IMR-90 (cell line): ENCODE measurements at regions not wholly inside any gene's neighbourhood (a gene's known extent, or its start where the extent isn't known, plus 50 kb on each side); places are given as distances from the start of the nearest gene placed in this dataset.

ENCODE experiments used
- ATAC-seq: fragments of 200-7000 bp; cut with Tn5 transposase; 2 replicates; pipeline ENCODE4 v1.9.1; 2020; ENCODE audit warnings: low read depth, mild to moderate bottlenecking, moderate library complexity
- BruUV-seq: library from RNA; stranded (reverse); fragments of 400-500 nt; replicated peaks from 2 replicates; lab custom pipeline; 2021; lab: Mats Ljungman, UMichigan
- CTCF ChIA-PET: fragments of 300-600 bp; formaldehyde crosslinking; extraction: SDS; loops from one replicate; lab custom pipeline; 2021; ENCODE audit warnings: antibody characterized with exemption; lab: Yijun Ruan, JAX
- POLR2A ChIA-PET: fragments of 300-600 bp; sonication (Branson Sonifier 250); formaldehyde crosslinking; loops from one replicate; lab custom pipeline; 2022; ENCODE audit warnings: antibody characterized with exemption; ENCODE audit not compliant: unreplicated experiment; lab: Charles Lee
- DNase-seq: peaks from one replicate; pipeline ENCODE4 v3.0.0; 2013
- H2AFZ ChIP-seq: replicated peaks from 2 replicates; pipeline ENCODE3; 2013; ENCODE audit warnings: low read length, mild to moderate bottlenecking; ENCODE audit not compliant: poor library complexity
- H2AK5ac ChIP-seq: 2 replicates; pipeline ENCODE4 v1.6.1; 2013; ENCODE audit warnings: low read depth, low read length, inconsistent platforms
- H2AK9ac ChIP-seq: replicated peaks from 2 replicates; pipeline ENCODE3; 2013; ENCODE audit warnings: mild to moderate bottlenecking, low read depth, low read length, moderate library complexity; ENCODE audit not compliant: poor library complexity
- H2BK120ac ChIP-seq: 2 replicates; pipeline ENCODE4 v1.6.1; 2013; ENCODE audit warnings: low read depth, low read length, inconsistent platforms
- H2BK15ac ChIP-seq: 3 replicates; pipeline ENCODE4 v1.6.1; 2013; ENCODE audit warnings: low read depth, low read length, inconsistent platforms
- H2BK20ac ChIP-seq: 2 replicates; pipeline ENCODE4 v1.6.1; 2013; ENCODE audit warnings: low read depth, mild to moderate bottlenecking, inconsistent platforms, low read length, moderate library complexity
- H2BK5ac ChIP-seq: 2 replicates; pipeline ENCODE4 v1.6.1; 2013; ENCODE audit warnings: mild to moderate bottlenecking, low read depth, low read length, inconsistent platforms; ENCODE audit not compliant: poor library complexity, severe bottlenecking
- H3K14ac ChIP-seq: replicated peaks from 2 replicates; pipeline ENCODE4 v1.6.1; 2013; ENCODE audit warnings: low read depth, low read length, inconsistent platforms
- H3K18ac ChIP-seq: 2 replicates; pipeline ENCODE4 v1.6.1; 2013; ENCODE audit warnings: low read depth, low read length, control low read depth
- H3K23ac ChIP-seq: 2 replicates; pipeline ENCODE4 v1.6.1; 2013; ENCODE audit warnings: low read depth, low read length, inconsistent platforms
- H3K27ac ChIP-seq: 2 replicates; pipeline ENCODE4 v1.5.1; 2013; ENCODE audit warnings: mild to moderate bottlenecking, control low read depth, low read length; ENCODE audit not compliant: insufficient read depth
- H3K27me3 ChIP-seq: 2 replicates; pipeline ENCODE4 v1.6.1; 2013; ENCODE audit warnings: low read length; ENCODE audit not compliant: control insufficient read depth, insufficient read depth
- H3K36me3 ChIP-seq: 2 replicates; pipeline ENCODE4 v1.6.1; 2013; ENCODE audit warnings: low read length, mixed read lengths; ENCODE audit not compliant: control insufficient read depth, insufficient read depth
- H3K4ac ChIP-seq: 2 replicates; pipeline ENCODE4 v1.6.1; 2013; ENCODE audit warnings: low read depth, low read length, inconsistent platforms
- H3K4me1 ChIP-seq: 2 replicates; pipeline ENCODE4 v1.6.1; 2013; ENCODE audit warnings: low read length, mixed read lengths; ENCODE audit not compliant: control insufficient read depth, insufficient read depth
- H3K4me2 ChIP-seq: 2 replicates; pipeline ENCODE4 v1.6.1; 2013; ENCODE audit warnings: low read depth, mild to moderate bottlenecking, control low read depth, low read length, moderate library complexity
- H3K4me3 ChIP-seq: 2 replicates; pipeline ENCODE4 v1.5.1; 2013; ENCODE audit warnings: low read depth, mild to moderate bottlenecking, control low read depth, low read length, moderate library complexity; ENCODE audit not compliant: insufficient read depth
- H3K56ac ChIP-seq: 2 replicates; pipeline ENCODE4 v1.6.1; 2013; ENCODE audit warnings: low read length, inconsistent platforms; ENCODE audit not compliant: insufficient read depth; ENCODE audit errors: extremely low read depth
- H3K79me1 ChIP-seq, 2 experiments: 2 replicates each; pipeline ENCODE4 v1.6.1; 2013; ENCODE audit warnings: low read length in 2 of 2, inconsistent platforms in 1 of 2, low read depth in 1 of 2
- H3K9ac ChIP-seq: 2 replicates; pipeline ENCODE4 v1.6.1; 2013; ENCODE audit warnings: low read depth, low read length, control low read depth
- H3K9me1 ChIP-seq: 2 replicates; pipeline ENCODE4 v1.6.1; 2013; ENCODE audit warnings: low read length, inconsistent platforms; ENCODE audit not compliant: insufficient read depth
- H3K9me3 ChIP-seq: 2 replicates; pipeline ENCODE4 v1.6.1; 2013; ENCODE audit warnings: low read length; ENCODE audit not compliant: control insufficient read depth, insufficient read depth
- H4K20me1 ChIP-seq: 2 replicates; pipeline ENCODE4 v1.6.1; 2013; ENCODE audit warnings: low read length, inconsistent platforms; ENCODE audit not compliant: insufficient read depth
- H4K5ac ChIP-seq: 2 replicates; pipeline ENCODE4 v1.6.1; 2013; ENCODE audit warnings: mild to moderate bottlenecking, low read depth, low read length, control low read depth
- H4K8ac ChIP-seq, 2 experiments: 2 replicates each; pipeline ENCODE4 v1.6.1; 2013; ENCODE audit warnings: low read depth in 2 of 2, low read length in 2 of 2, control low read depth in 1 of 2, inconsistent platforms in 1 of 2
- H4K91ac ChIP-seq: 2 replicates; pipeline ENCODE4 v1.6.1; 2013; ENCODE audit warnings: low read depth, low read length, inconsistent platforms; ENCODE audit not compliant: insufficient read depth
- CEBPB ChIP-seq: IDR thresholded peaks from 2 replicates; pipeline ENCODE4 v1.6.1; 2012; ENCODE audit warnings: low read depth, low read length, improper control_type of control experiment
- CHD1 ChIP-seq: IDR thresholded peaks from 2 replicates; pipeline ENCODE4 v1.6.1; 2012; ENCODE audit warnings: low read depth, low read length, improper control_type of control experiment
- MAFK ChIP-seq: IDR thresholded peaks from 2 replicates; pipeline ENCODE4 v1.6.1; 2012; ENCODE audit warnings: low read depth, low read length, improper control_type of control experiment
- MXI1 ChIP-seq: IDR thresholded peaks from 2 replicates; pipeline ENCODE4 v1.6.1; 2012; ENCODE audit warnings: low read depth, mild to moderate bottlenecking, low read length, moderate library complexity, borderline replicate concordance
- POLR2A ChIP-seq: IDR thresholded peaks from 2 replicates; pipeline ENCODE4 v1.6.1; 2012; ENCODE audit warnings: mild to moderate bottlenecking, low read depth, low read length
- RCOR1 ChIP-seq: IDR thresholded peaks from 2 replicates; pipeline ENCODE4 v1.6.1; 2012; ENCODE audit warnings: mild to moderate bottlenecking, low read length, improper control_type of control experiment; ENCODE audit not compliant: insufficient replicate concordance
- RFX5 ChIP-seq: IDR thresholded peaks from 2 replicates; pipeline ENCODE4 v1.8.0; 2012; ENCODE audit warnings: low read depth, mild to moderate bottlenecking, low read length, moderate library complexity
- SMC3 ChIP-seq: fragments of 150-350 bp; IDR thresholded peaks from 2 replicates; pipeline ENCODE4 v1.6.1; 2016; ENCODE audit warnings: low read depth, mild to moderate bottlenecking, antibody characterized with exemption, low read length, moderate library complexity
- WGBS, 2 experiments: methylation state at CpG; one replicate each; pipeline versions ENCODE4 v1.1.5 to v1.1.7; 2013; ENCODE audit warnings: missing lambda C conversion rate in 2 of 2; ENCODE audit not compliant: insufficient read length in 1 of 2; ENCODE audit errors: extremely low coverage in 2 of 2; 5-methylcytosine and 5-hydroxymethylcytosine counted together
- dilution Hi-C: fragments of 300-500 bp; cut with HindIII; formaldehyde crosslinking; loops from one replicate; pipeline ENCODE4 v1.14.3; 2018; ENCODE audit warnings: low sequenced_read_pairs; ENCODE audit not compliant: unreplicated experiment
- in situ Hi-C: fragments of 300-500 bp; cut with MboI; formaldehyde crosslinking; loops from 3 replicates; pipeline ENCODE4 v1.14.3; 2019; ENCODE audit warnings: low sequenced_read_pairs, inconsistent platforms, mixed read lengths
- intact Hi-C: fragments of 100-400 bp; cut with micrococcal nuclease; formaldehyde crosslinking; loops from 2 replicates; pipeline ENCODE4 v1.10.0; 2022
- TF ChIP-seq, protein P1 (sequence below): conservative IDR thresholded peaks from 2 replicates; pipeline ENCODE4 v1.5.1; 2012; ENCODE audit warnings: mild to moderate bottlenecking, low read depth, low read length, improper control_type of control experiment

GRCh38 chr1:38392861-38393260, 346.3 kb upstream of the POU3F1 start:
- Histone ChIP-seq H3K9me3 (no peaks in the 10 kb centered on the region), H3K36me3 (no peaks in the 10 kb centered on the region), H2AK5ac (no peak overlapping the region), H4K5ac (no peak overlapping the region), H3K23ac (no peak overlapping the region), H3K4me3 (no peak overlapping the region), H2AFZ (no peak overlapping the region), H3K9me1 (no peaks in the 10 kb centered on the region), H2AK9ac (no peak overlapping the region), H3K56ac (no peak overlapping the region), H3K14ac (no peak overlapping the region), H3K27me3 (no peaks in the 10 kb centered on the region), H2BK120ac (no peak overlapping the region), H3K18ac (no peak overlapping the region), H2BK20ac (no peak overlapping the region), H3K4me2 (no peak overlapping the region), H2BK5ac (no peak overlapping the region), H4K91ac (no peak overlapping the region), H4K8ac (no peak overlapping the region), H3K27ac (no peak overlapping the region), H2BK15ac (no peak overlapping the region), H3K4me1 (no peaks in the 10 kb centered on the region), H3K4ac (no peak overlapping the region), H3K79me1 (no peaks in the 10 kb centered on the region), H3K9ac (no peak overlapping the region), H4K20me1 (no peaks in the 10 kb centered on the region)
- in situ Hi-C loops, result no loop called here
- no CpG with 5 or more reads among the region's 2 CpGs for WGBS, 2 experiments
- dilution Hi-C loops, result no loop called here
- ATAC-seq (no peak), DNase-seq (no peak)
- TF ChIP-seq MAFK (no peak), RCOR1 (no peak), CEBPB (no peak), CHD1 (no peak), SMC3 (no peak), MXI1 (no peak), RFX5 (no peak), POLR2A (no peak)
- TF ChIP-seq, protein P1, sequence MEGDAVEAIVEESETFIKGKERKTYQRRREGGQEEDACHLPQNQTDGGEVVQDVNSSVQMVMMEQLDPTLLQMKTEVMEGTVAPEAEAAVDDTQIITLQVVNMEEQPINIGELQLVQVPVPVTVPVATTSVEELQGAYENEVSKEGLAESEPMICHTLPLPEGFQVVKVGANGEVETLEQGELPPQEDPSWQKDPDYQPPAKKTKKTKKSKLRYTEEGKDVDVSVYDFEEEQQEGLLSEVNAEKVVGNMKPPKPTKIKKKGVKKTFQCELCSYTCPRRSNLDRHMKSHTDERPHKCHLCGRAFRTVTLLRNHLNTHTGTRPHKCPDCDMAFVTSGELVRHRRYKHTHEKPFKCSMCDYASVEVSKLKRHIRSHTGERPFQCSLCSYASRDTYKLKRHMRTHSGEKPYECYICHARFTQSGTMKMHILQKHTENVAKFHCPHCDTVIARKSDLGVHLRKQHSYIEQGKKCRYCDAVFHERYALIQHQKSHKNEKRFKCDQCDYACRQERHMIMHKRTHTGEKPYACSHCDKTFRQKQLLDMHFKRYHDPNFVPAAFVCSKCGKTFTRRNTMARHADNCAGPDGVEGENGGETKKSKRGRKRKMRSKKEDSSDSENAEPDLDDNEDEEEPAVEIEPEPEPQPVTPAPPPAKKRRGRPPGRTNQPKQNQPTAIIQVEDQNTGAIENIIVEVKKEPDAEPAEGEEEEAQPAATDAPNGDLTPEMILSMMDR, result no peak
- BruUV-seq, result no TSS peak
- ChIA-PET CTCF (no interaction called here), POLR2A (no interaction called here)
- intact Hi-C loops, result no loop called here
